SK-N-SH (cell line): ENCODE measurements at regions not wholly inside any gene's neighbourhood (a gene's known extent, or its start where the extent isn't known, plus 50 kb on each side); places are given as distances from the start of the nearest gene placed in this dataset.

Experiments
- CTCF ChIA-PET: fragments of 300-600, 350-600 bp; formaldehyde crosslinking; extraction: SDS; loops from one replicate; lab custom pipeline; 2021; lab: Yijun Ruan, JAX
- POLR2A ChIA-PET: fragments of 350-600 bp; sonication (Branson Sonifier 250); formaldehyde crosslinking; extraction: SDS; loops from one replicate; lab custom pipeline; 2020; ENCODE audit warnings: antibody characterized with exemption, inconsistent platforms; lab: Yijun Ruan, JAX
- DNase-seq: peaks from one replicate; pipeline ENCODE4 v3.0.0; 2012
- H2AFZ ChIP-seq: fragments of 200-600 bp; sonication (generic); 2 replicates; pipeline ENCODE4 v1.8.1; 2016; ENCODE audit warnings: antibody characterized with exemption, mild to moderate bottlenecking, low read depth
- H3F3A ChIP-seq: fragments of 200-600 bp; sonication (generic); replicated peaks from 2 replicates; pipeline ENCODE3; 2016; ENCODE audit warnings: antibody characterized with exemption, mild to moderate bottlenecking; ENCODE audit not compliant: insufficient read depth
- H3K27ac ChIP-seq, 2 experiments: fragments of 200-500 bp in 1 of 2; fragments of 200-600 bp in 1 of 2; sonication (Bioruptor generic) in 1 of 2; sonication (generic), shearing (Covaris generic) in 1 of 2; 2 replicates each; pipeline versions ENCODE4 v1.5.1 to v1.6.1; 2014 to 2016; ENCODE audit warnings: low read depth in 2 of 2, inconsistent platforms in 1 of 2, low read length in 1 of 2, mild to moderate bottlenecking in 1 of 2, mixed read lengths in 1 of 2
- H3K27me3 ChIP-seq: fragments of 200-600 bp; sonication (generic), shearing (Covaris generic); 2 replicates; pipeline ENCODE4 v1.6.1; 2016; ENCODE audit warnings: mixed run types; ENCODE audit not compliant: insufficient read depth
- H3K36me3 ChIP-seq, 2 experiments: fragments of 200-500 bp in 1 of 2; fragments of 200-600 bp in 1 of 2; sonication (Bioruptor generic) in 1 of 2; sonication (generic) in 1 of 2; replicated peaks in 1 of 2; 2 replicates each; pipeline versions ENCODE3 to v1.5.1; 2014 to 2016; ENCODE audit warnings: low read length in 1 of 2, mild to moderate bottlenecking in 1 of 2; ENCODE audit not compliant: insufficient read depth in 2 of 2, control insufficient read depth in 1 of 2
- H3K4me1 ChIP-seq, 2 experiments: fragments of 200-500 bp in 1 of 2; fragments of 200-600 bp in 1 of 2; sonication (Bioruptor generic) in 1 of 2; sonication (generic), shearing (Covaris generic) in 1 of 2; 2 replicates each; pipeline versions ENCODE4 v1.5.1 to v1.6.1; 2014 to 2016; ENCODE audit warnings: low read depth in 1 of 2, low read length in 1 of 2, mixed run types in 1 of 2; ENCODE audit not compliant: insufficient read depth in 2 of 2, control insufficient read depth in 1 of 2
- H3K4me2 ChIP-seq: fragments of 200-600 bp; sonication (generic), shearing (Covaris generic); 2 replicates; pipeline ENCODE4 v1.6.1; 2017; ENCODE audit warnings: mixed run types
- H3K4me3 ChIP-seq, 2 experiments: fragments of 200-500 bp in 1 of 2; fragments of 200-600 bp in 1 of 2; sonication (Bioruptor generic) in 1 of 2; sonication (generic), shearing (Covaris generic) in 1 of 2; 2 replicates each; pipeline versions ENCODE4 v1.5.1 to v1.8.1; 2014 to 2016; ENCODE audit warnings: low read depth in 2 of 2, inconsistent platforms in 1 of 2, low read length in 1 of 2, mild to moderate bottlenecking in 1 of 2, mixed read lengths in 1 of 2, moderate library complexity in 1 of 2
- H3K79me2 ChIP-seq: fragments of 200-600 bp; sonication (generic); 2 replicates; pipeline ENCODE4 v1.8.1; 2017; ENCODE audit warnings: mild to moderate bottlenecking; ENCODE audit not compliant: insufficient read depth
- H3K9ac ChIP-seq: fragments of 200-600 bp; sonication (generic); 2 replicates; pipeline ENCODE4 v1.6.1; 2017; ENCODE audit warnings: mixed run types
- H3K9me2 ChIP-seq: fragments of 200-600 bp; sonication (generic); 2 replicates; pipeline ENCODE4 v1.6.1; 2017; ENCODE audit warnings: mixed run types
- H3K9me3 ChIP-seq: fragments of 200-600 bp; sonication (generic); 2 replicates; pipeline ENCODE4 v1.6.1; 2017; ENCODE audit warnings: mixed run types, mild to moderate bottlenecking, moderate library complexity
- H4K20me1 ChIP-seq: fragments of 200-600 bp; sonication (generic); 2 replicates; pipeline ENCODE4 v1.6.1; 2017; ENCODE audit warnings: mild to moderate bottlenecking, mixed run types; ENCODE audit not compliant: insufficient read depth
- ELF1 ChIP-seq: IDR thresholded peaks from 2 replicates; pipeline ENCODE4 v1.4.0; 2012
- EP300 ChIP-seq, 2 experiments: IDR thresholded peaks; 2 replicates each; pipeline versions ENCODE4 v1.4.0 to v1.6.1; 2012; ENCODE audit warnings: borderline replicate concordance in 1 of 2, low read depth in 1 of 2, low read length in 1 of 2
- FOSL2 ChIP-seq: IDR thresholded peaks from 2 replicates; pipeline ENCODE4 v1.4.0; 2012; ENCODE audit warnings: low read depth, mild to moderate bottlenecking, moderate library complexity, borderline replicate concordance
- FOXJ3 ChIP-seq: sonication (generic); formaldehyde crosslinking; IDR thresholded peaks from 2 replicates; pipeline ENCODE4 v1.5.1; 2020; ENCODE audit warnings: mild to moderate bottlenecking, missing genetic modification reagents
- FOXM1 ChIP-seq: IDR thresholded peaks from 2 replicates; pipeline ENCODE4 v1.4.0; 2012; ENCODE audit warnings: low read depth, mild to moderate bottlenecking
- GABPA ChIP-seq: IDR thresholded peaks from 2 replicates; pipeline ENCODE4 v1.4.0; 2012; ENCODE audit warnings: low read depth, mild to moderate bottlenecking
- GATA2 ChIP-seq: sonication (generic); formaldehyde crosslinking; IDR thresholded peaks from 2 replicates; pipeline ENCODE4 v1.5.0; 2020; ENCODE audit warnings: mild to moderate bottlenecking, missing genetic modification reagents
- POLR2AphosphoS5 ChIP-seq: IDR thresholded peaks from 2 replicates; pipeline ENCODE4 v1.6.1; 2012; ENCODE audit warnings: low read depth, low read length
- RAD21 ChIP-seq: IDR thresholded peaks from 2 replicates; pipeline ENCODE4 v1.6.1; 2012; ENCODE audit warnings: mild to moderate bottlenecking, low read length
- RCOR1 ChIP-seq: fragments of 150-350 bp; IDR thresholded peaks from 2 replicates; pipeline ENCODE4 v1.6.1; 2017; ENCODE audit warnings: antibody characterized with exemption, low read length
- RFX5 ChIP-seq: IDR thresholded peaks from 2 replicates; pipeline ENCODE4 v1.6.1; 2012; ENCODE audit warnings: mild to moderate bottlenecking, improper control_type of control experiment, low read length
- SMC3 ChIP-seq: IDR thresholded peaks from 2 replicates; pipeline ENCODE4 v1.6.1; 2012; ENCODE audit warnings: low read depth, low read length, improper control_type of control experiment
- TAF1 ChIP-seq: IDR thresholded peaks from 2 replicates; pipeline ENCODE4 v1.6.1; 2012; ENCODE audit warnings: low read depth, mild to moderate bottlenecking, low read length, moderate library complexity, borderline replicate concordance
- TEAD4 ChIP-seq: IDR thresholded peaks from 2 replicates; pipeline ENCODE4 v1.4.0; 2012; ENCODE audit warnings: mild to moderate bottlenecking, borderline replicate concordance; ENCODE audit not compliant: insufficient read depth
- YY1 ChIP-seq: IDR thresholded peaks from 2 replicates; pipeline ENCODE4 v1.4.0; 2012; ENCODE audit warnings: low read depth, mild to moderate bottlenecking
- whole genome bisulfite sequencing: methylation state at CpG from one replicate; pipeline ENCODE4 v1.1.6; 2017; ENCODE audit warnings: low lambda C conversion rate; 5-methylcytosine and 5-hydroxymethylcytosine counted together
- TF ChIP-seq, protein P1 (sequence below): fragments of 200-600 bp; sonication (generic); IDR thresholded peaks from 2 replicates; pipeline ENCODE4 v1.6.1; 2017; ENCODE audit warnings: antibody characterized with exemption, mild to moderate bottlenecking, moderate library complexity
- TF ChIP-seq, protein P2 (sequence below): IDR thresholded peaks from 2 replicates; pipeline ENCODE4 v1.6.1; 2012; ENCODE audit warnings: mild to moderate bottlenecking, low read depth, low read length, moderate library complexity
- TF ChIP-seq, protein P3 (sequence below): IDR thresholded peaks from 2 replicates; pipeline ENCODE4 v1.4.0; 2012; ENCODE audit warnings: low read depth, borderline replicate concordance
- TF ChIP-seq, protein P4 (sequence below): fragments of 150-350 bp; IDR thresholded peaks from 2 replicates; pipeline ENCODE4 v1.6.1; 2016; ENCODE audit warnings: mild to moderate bottlenecking, low read depth, low read length
- TF ChIP-seq, protein P5 (sequence below): IDR thresholded peaks from 2 replicates; pipeline ENCODE4; 2012

DNA sequence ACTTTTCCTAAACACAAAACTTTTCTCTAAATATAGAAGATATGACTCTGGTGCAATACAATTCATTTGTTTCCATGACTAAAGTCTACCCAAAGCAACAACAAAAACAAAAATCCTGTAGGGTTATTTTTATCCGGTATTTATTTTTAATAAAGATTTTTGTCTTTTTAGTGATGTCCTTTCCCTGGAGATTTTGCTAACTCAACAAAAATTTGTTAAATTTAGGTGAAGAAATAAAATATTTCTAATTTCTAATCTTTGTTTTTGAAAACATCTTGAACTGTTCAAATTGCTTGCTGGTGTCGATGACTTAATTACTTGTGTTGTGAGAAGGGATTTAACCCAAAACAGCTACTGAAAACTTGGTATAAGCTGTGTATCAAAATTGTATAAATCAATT, 741.8 kb downstream of the HDGFL1 start:
- no peak for DNase-seq
- WGBS: 88% methylated on average over 2 of the region's 2 CpGs
- no peaks in the 10 kb centered on the region for H3K9me2 ChIP-seq
- H3K4me1 ChIP-seq: no peaks in the 10 kb centered on the region; a peak in 1 of 4 replicates
- no peaks in the 10 kb centered on the region for H3K27me3 ChIP-seq
- H3K36me3 ChIP-seq: no peaks in the 10 kb centered on the region
- H3K4me2 ChIP-seq: no peak overlapping the region
- no peak overlapping the region for H3K4me3 ChIP-seq
- TF ChIP-seq TEAD4: no peak
- TF ChIP-seq, protein P1, sequence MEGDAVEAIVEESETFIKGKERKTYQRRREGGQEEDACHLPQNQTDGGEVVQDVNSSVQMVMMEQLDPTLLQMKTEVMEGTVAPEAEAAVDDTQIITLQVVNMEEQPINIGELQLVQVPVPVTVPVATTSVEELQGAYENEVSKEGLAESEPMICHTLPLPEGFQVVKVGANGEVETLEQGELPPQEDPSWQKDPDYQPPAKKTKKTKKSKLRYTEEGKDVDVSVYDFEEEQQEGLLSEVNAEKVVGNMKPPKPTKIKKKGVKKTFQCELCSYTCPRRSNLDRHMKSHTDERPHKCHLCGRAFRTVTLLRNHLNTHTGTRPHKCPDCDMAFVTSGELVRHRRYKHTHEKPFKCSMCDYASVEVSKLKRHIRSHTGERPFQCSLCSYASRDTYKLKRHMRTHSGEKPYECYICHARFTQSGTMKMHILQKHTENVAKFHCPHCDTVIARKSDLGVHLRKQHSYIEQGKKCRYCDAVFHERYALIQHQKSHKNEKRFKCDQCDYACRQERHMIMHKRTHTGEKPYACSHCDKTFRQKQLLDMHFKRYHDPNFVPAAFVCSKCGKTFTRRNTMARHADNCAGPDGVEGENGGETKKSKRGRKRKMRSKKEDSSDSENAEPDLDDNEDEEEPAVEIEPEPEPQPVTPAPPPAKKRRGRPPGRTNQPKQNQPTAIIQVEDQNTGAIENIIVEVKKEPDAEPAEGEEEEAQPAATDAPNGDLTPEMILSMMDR: no peak
- no peak for TF ChIP-seq RFX5
- no peak for TF ChIP-seq GABPA
- TF ChIP-seq TAF1: no peak
- TF ChIP-seq RAD21: no peak
- TF ChIP-seq GATA2 (CRISPR knock-in tag): no peak
- TF ChIP-seq, protein P2, sequence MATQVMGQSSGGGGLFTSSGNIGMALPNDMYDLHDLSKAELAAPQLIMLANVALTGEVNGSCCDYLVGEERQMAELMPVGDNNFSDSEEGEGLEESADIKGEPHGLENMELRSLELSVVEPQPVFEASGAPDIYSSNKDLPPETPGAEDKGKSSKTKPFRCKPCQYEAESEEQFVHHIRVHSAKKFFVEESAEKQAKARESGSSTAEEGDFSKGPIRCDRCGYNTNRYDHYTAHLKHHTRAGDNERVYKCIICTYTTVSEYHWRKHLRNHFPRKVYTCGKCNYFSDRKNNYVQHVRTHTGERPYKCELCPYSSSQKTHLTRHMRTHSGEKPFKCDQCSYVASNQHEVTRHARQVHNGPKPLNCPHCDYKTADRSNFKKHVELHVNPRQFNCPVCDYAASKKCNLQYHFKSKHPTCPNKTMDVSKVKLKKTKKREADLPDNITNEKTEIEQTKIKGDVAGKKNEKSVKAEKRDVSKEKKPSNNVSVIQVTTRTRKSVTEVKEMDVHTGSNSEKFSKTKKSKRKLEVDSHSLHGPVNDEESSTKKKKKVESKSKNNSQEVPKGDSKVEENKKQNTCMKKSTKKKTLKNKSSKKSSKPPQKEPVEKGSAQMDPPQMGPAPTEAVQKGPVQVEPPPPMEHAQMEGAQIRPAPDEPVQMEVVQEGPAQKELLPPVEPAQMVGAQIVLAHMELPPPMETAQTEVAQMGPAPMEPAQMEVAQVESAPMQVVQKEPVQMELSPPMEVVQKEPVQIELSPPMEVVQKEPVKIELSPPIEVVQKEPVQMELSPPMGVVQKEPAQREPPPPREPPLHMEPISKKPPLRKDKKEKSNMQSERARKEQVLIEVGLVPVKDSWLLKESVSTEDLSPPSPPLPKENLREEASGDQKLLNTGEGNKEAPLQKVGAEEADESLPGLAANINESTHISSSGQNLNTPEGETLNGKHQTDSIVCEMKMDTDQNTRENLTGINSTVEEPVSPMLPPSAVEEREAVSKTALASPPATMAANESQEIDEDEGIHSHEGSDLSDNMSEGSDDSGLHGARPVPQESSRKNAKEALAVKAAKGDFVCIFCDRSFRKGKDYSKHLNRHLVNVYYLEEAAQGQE: no peak
- TF ChIP-seq, protein P3, sequence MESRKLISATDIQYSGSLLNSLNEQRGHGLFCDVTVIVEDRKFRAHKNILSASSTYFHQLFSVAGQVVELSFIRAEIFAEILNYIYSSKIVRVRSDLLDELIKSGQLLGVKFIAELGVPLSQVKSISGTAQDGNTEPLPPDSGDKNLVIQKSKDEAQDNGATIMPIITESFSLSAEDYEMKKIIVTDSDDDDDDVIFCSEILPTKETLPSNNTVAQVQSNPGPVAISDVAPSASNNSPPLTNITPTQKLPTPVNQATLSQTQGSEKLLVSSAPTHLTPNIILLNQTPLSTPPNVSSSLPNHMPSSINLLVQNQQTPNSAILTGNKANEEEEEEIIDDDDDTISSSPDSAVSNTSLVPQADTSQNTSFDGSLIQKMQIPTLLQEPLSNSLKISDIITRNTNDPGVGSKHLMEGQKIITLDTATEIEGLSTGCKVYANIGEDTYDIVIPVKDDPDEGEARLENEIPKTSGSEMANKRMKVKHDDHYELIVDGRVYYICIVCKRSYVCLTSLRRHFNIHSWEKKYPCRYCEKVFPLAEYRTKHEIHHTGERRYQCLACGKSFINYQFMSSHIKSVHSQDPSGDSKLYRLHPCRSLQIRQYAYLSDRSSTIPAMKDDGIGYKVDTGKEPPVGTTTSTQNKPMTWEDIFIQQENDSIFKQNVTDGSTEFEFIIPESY: no peak
- TF ChIP-seq RCOR1: no peak
- no peak for TF ChIP-seq ELF1
- no peak for TF ChIP-seq FOSL2
- no peak for TF ChIP-seq YY1
- TF ChIP-seq, protein P4, sequence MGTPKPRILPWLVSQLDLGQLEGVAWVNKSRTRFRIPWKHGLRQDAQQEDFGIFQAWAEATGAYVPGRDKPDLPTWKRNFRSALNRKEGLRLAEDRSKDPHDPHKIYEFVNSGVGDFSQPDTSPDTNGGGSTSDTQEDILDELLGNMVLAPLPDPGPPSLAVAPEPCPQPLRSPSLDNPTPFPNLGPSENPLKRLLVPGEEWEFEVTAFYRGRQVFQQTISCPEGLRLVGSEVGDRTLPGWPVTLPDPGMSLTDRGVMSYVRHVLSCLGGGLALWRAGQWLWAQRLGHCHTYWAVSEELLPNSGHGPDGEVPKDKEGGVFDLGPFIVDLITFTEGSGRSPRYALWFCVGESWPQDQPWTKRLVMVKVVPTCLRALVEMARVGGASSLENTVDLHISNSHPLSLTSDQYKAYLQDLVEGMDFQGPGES: no peak
- TF ChIP-seq POLR2AphosphoS5: no peak
- TF ChIP-seq, protein P5, sequence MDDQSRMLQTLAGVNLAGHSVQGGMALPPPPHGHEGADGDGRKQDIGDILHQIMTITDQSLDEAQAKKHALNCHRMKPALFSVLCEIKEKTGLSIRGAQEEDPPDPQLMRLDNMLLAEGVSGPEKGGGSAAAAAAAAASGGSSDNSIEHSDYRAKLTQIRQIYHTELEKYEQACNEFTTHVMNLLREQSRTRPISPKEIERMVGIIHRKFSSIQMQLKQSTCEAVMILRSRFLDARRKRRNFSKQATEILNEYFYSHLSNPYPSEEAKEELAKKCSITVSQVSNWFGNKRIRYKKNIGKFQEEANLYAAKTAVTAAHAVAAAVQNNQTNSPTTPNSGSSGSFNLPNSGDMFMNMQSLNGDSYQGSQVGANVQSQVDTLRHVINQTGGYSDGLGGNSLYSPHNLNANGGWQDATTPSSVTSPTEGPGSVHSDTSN: no peak
- no peak for TF ChIP-seq SMC3
- TF ChIP-seq FOXJ3: no peak
- TF ChIP-seq FOXM1: no peak
- no peak for TF ChIP-seq EP300 (IDR thresholded peaks at IDR 0.05; ENCODE audit: borderline replicate concordance in 1 of 2, low read depth in 1 of 2, low read length in 1 of 2)
- no peak overlapping the region for H3K27ac ChIP-seq
- no peaks in the 10 kb centered on the region for H4K20me1 ChIP-seq
- no peaks in the 10 kb centered on the region for H3F3A ChIP-seq
- no peak overlapping the region for H2AFZ ChIP-seq
- CTCF ChIA-PET: no interaction called here
- no peaks in the 10 kb centered on the region for H3K9me3 ChIP-seq
- no peak overlapping the region for H3K9ac ChIP-seq
- H3K79me2 ChIP-seq: no peaks in the 10 kb centered on the region
- POLR2A ChIA-PET: no interaction called here
